PC-9 (cell line): ENCODE measurements at regions not wholly inside any gene's neighbourhood (a gene's known extent, or its start where the extent isn't known, plus 50 kb on each side); places are given as distances from the start of the nearest gene placed in this dataset.
A peak's percentile ranks its signal among the peaks of the same experiment; 100 is the strongest.
"Not testable (repeated sequence)": the region's sequence is repeated elsewhere in the genome, so short reads cannot be mapped to it uniquely, and the experiment has no call there.

Experiments
- BruUV-seq: library from RNA; stranded (reverse); fragments of 400-500 nt; replicated peaks from 2 replicates; lab custom pipeline; 2021; lab: Mats Ljungman, UMichigan
- CTCF ChIA-PET: fragments of 300-600 bp; sonication (Branson Sonifier 250); formaldehyde crosslinking; loops from one replicate; lab custom pipeline; 2022; ENCODE audit warnings: antibody characterized with exemption; lab: Charles Lee
- POLR2A ChIA-PET: fragments of 300-600 bp; sonication (Branson Sonifier 250); formaldehyde crosslinking; loops from one replicate; lab custom pipeline; 2022; ENCODE audit warnings: antibody characterized with exemption; ENCODE audit not compliant: unreplicated experiment; lab: Charles Lee
- DNase-seq, 2 experiments: peaks; one replicate each; pipeline versions ENCODE4 v3.0.0 to v3.0.0-alpha.2; 2015 to 2022; ENCODE audit warnings: mixed read lengths in 1 of 2
- H2AFZ ChIP-seq: fragments of 200-600 bp; sonication (generic); 2 replicates; pipeline ENCODE4 v1.8.1; 2017; ENCODE audit warnings: antibody characterized with exemption
- H3F3A ChIP-seq: fragments of 200-600 bp; sonication (generic); 2 replicates; pipeline ENCODE4 v1.8.1; 2017; ENCODE audit warnings: antibody characterized with exemption, mild to moderate bottlenecking, low read depth; ENCODE audit not compliant: insufficient read depth
- H3K27ac ChIP-seq: fragments of 200-600 bp; sonication (generic); 2 replicates; pipeline ENCODE4 v1.6.1; 2016; ENCODE audit warnings: mixed run types
- H3K27me3 ChIP-seq: fragments of 200-600 bp; sonication (generic); 2 replicates; pipeline ENCODE4 v1.6.1; 2016; ENCODE audit warnings: low read depth, mixed run types; ENCODE audit not compliant: insufficient read depth
- H3K36me3 ChIP-seq: fragments of 200-600 bp; sonication (generic); 2 replicates; pipeline ENCODE4 v1.6.1; 2016; ENCODE audit warnings: low read depth, mixed run types
- H3K4me1 ChIP-seq: fragments of 200-600 bp; sonication (generic); replicated peaks from 2 replicates; pipeline ENCODE4 v1.6.1; 2016; ENCODE audit warnings: mixed run types; ENCODE audit not compliant: insufficient read depth
- H3K4me2 ChIP-seq: fragments of 200-600 bp; sonication (generic); 2 replicates; pipeline ENCODE4 v1.6.1; 2017; ENCODE audit warnings: mixed run types
- H3K4me3 ChIP-seq: fragments of 200-600 bp; sonication (generic); 2 replicates; pipeline ENCODE4 v1.6.1; 2016; ENCODE audit warnings: mixed run types
- H3K79me2 ChIP-seq: fragments of 200-600 bp; sonication (generic); 2 replicates; pipeline ENCODE4 v1.6.1; 2017; ENCODE audit warnings: low read depth, mixed run types
- H3K9me2 ChIP-seq: fragments of 200-600 bp; sonication (generic); 2 replicates; pipeline ENCODE4 v1.8.1; 2017; ENCODE audit warnings: mild to moderate bottlenecking; ENCODE audit not compliant: insufficient read depth
- H3K9me3 ChIP-seq: fragments of 200-600 bp; sonication (generic); 2 replicates; pipeline ENCODE4 v1.8.1; 2016; ENCODE audit warnings: low read depth; ENCODE audit not compliant: insufficient read depth
- H4K20me1 ChIP-seq: fragments of 200-600 bp; sonication (generic); 2 replicates; pipeline ENCODE4 v1.8.1; 2017; ENCODE audit not compliant: insufficient read depth
- CTCF ChIP-seq: fragments of 200-600 bp; sonication (generic); conservative IDR thresholded peaks from 2 replicates; pipeline ENCODE4 v1.6.1; 2017; ENCODE audit warnings: mixed run types, antibody characterized with exemption, mild to moderate bottlenecking, moderate library complexity
- EZH2 ChIP-seq: fragments of 200-600 bp; sonication (generic); IDR thresholded peaks from 2 replicates; pipeline ENCODE4 v1.8.0; 2017; ENCODE audit warnings: antibody characterized with exemption, low read depth
- intact Hi-C: fragments of 100-400 bp; cut with micrococcal nuclease; formaldehyde crosslinking; loops from one replicate; pipeline ENCODE4 v1.10.0; 2022; ENCODE audit not compliant: unreplicated experiment

GRCh38 chr6:16822529-16822928, 61.3 kb upstream of the ATXN1 start:
- ChIA-PET CTCF (no interaction called here), POLR2A (no interaction called here)
- Histone ChIP-seq H4K20me1 (no peaks in the 10 kb centered on the region), H3K9me3 (no peaks in the 10 kb centered on the region), H3F3A (no peaks in the 10 kb centered on the region), H2AFZ (no peak overlapping the region), H3K4me2 (no peak overlapping the region), H3K9me2 (no peaks in the 10 kb centered on the region), H3K36me3 (no peaks in the 10 kb centered on the region), H3K4me1 (no peaks in the 10 kb centered on the region), H3K4me3 (no peak overlapping the region), H3K27ac (no peak overlapping the region), H3K27me3 (no peaks in the 10 kb centered on the region), H3K79me2 (no peaks in the 10 kb centered on the region)
- no TSS peak for BruUV-seq
- TF ChIP-seq CTCF (no peak), EZH2 (no peak)
- no peak for DNase-seq
- intact Hi-C loops: no loop called here

- ChIA-PET CTCF (no interaction called here), POLR2A (no interaction called here)
- H3F3A ChIP-seq: no peaks in the 10 kb centered on the region
- H2AFZ ChIP-seq: no peak overlapping the region
- no peaks in the 10 kb centered on the region for H3K36me3 ChIP-seq
- TF ChIP-seq EZH2 (no peak), CTCF (no peak)
- DNase-seq: no peak
- no peak overlapping the region for H3K27ac ChIP-seq
- H3K27me3 ChIP-seq: no peaks in the 10 kb centered on the region
- BruUV-seq: no TSS peak
- H3K9me3 ChIP-seq: no peaks in the 10 kb centered on the region
- H3K79me2 ChIP-seq: no peaks in the 10 kb centered on the region
- no peak overlapping the region for H3K4me2 ChIP-seq
- no peaks in the 10 kb centered on the region for H3K9me2 ChIP-seq
- H3K4me1 ChIP-seq: no peaks in the 10 kb centered on the region
- no peaks in the 10 kb centered on the region for H4K20me1 ChIP-seq
- no peak overlapping the region for H3K4me3 ChIP-seq
- intact Hi-C loops: no loop called here
Measured at GRCh38 chr6:16821834-16822264, 60.6 kb upstream of the ATXN1 start.

GRCh38 chr6:16820262-16820661, 59.0 kb upstream of the ATXN1 start:
- BruUV-seq, H3K79me2 ChIP-seq, H3K27ac ChIP-seq, H3K4me1 ChIP-seq, H3K36me3 ChIP-seq, H3K9me3 ChIP-seq, H4K20me1 ChIP-seq, intact Hi-C loops, H3K4me2 ChIP-seq, H3F3A ChIP-seq, H3K4me3 ChIP-seq, DNase-seq, H2AFZ ChIP-seq, H3K9me2 ChIP-seq, H3K27me3 ChIP-seq: not testable (repeated sequence)
- CTCF ChIA-PET: interaction anchor here (0.6 to 1.0 kb wide), 3 partner anchors 15 to 309 kb away, joined by 3 read pairs; no protein-coding TSS in a partner anchor
- POLR2A ChIA-PET: interaction anchor here (0.5 kb wide), 1 partner anchor 314 kb away, joined by 11 read pairs; no protein-coding TSS in a partner anchor

- Histone ChIP-seq H3K79me2 (no peaks in the 10 kb centered on the region), H3K9me3 (no peaks in the 10 kb centered on the region), H3K4me1 (no peaks in the 10 kb centered on the region), H3F3A (no peaks in the 10 kb centered on the region), H3K9me2 (no peaks in the 10 kb centered on the region), H4K20me1 (no peaks in the 10 kb centered on the region), H3K4me3 (no peak overlapping the region), H3K36me3 (no peaks in the 10 kb centered on the region), H3K27me3 (no peaks in the 10 kb centered on the region), H3K27ac (no peak overlapping the region), H2AFZ (no peak overlapping the region), H3K4me2 (no peak overlapping the region)
- intact Hi-C loops: no loop called here
- BruUV-seq: no TSS peak
- DNase-seq: peak in 1 of 2 experiments; percentile 44
- CTCF ChIA-PET: interaction anchor here (0.6 to 1.7 kb wide), 4 partner anchors 14 to 309 kb away, joined by 3 to 8 read pairs (median 3); no protein-coding TSS in a partner anchor
- TF ChIP-seq EZH2 (no peak), CTCF (peak; percentile 58; the same call in 1 of the 2 replicates)
- POLR2A ChIA-PET: no interaction called here
Measured at GRCh38 chr6:16819752-16820151, 58.5 kb upstream of the ATXN1 start.
